ENCODE measurements at regions not wholly inside any gene's neighbourhood (a gene's known extent, or its start where the extent isn't known, plus 50 kb on each side); places are given as distances from the start of the nearest gene placed in this dataset.

DNA sequence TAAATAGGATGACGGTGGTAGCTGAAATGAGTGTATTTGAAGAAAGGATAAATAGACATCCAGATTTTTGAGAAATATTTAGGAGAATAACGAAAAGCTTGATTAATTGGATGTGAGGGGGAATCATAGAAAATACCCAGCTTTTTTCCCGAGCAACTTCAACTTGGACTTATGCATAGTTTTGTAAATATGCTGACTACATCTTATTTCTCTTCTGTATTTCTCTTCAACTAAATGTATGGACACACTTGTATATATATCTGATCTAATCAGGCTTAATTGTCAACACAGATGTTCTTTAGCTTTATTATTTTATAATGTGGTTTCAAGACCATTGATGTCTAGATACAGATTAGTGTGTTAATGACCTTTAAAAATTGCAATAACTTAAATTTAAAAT is 685.0 kb downstream of the SLITRK1 start:
- H3K27ac Mint-ChIP-seq, result no peak overlapping the region
- ATAC-seq (no peak), DNase-seq (ENCODE audit: low spot score in 2 of 2) (no peak)
- H3K36me3 Mint-ChIP-seq, result no peaks in the 10 kb centered on the region
- H3K9me3 Mint-ChIP-seq, result peaks cover 0 to 11% of the 10 kb centered on the region in 2 donors

DNA sequence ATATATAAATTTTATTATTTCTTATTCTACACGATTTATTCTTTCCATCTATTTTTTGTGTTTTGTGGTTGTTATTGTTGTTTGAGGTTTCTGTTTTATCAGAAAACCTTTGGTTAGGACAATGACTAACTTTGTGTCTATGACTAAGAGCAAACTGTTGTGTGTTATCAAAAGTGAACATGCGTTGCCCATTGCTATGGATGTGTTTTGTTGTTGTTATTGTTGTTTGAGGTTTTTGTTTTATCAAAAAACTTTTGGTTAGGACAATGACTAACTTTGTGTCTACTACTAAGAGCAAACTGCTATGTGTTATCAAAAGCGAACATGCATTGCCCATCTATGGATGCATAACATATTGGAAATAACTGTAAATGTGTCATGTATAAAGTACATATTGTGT is 692.3 kb downstream of the SLITRK1 start:
- ATAC-seq, result no peak
- Mint-ChIP-seq H3K9me3 (peaks cover 13 to 21% of the 10 kb centered on the region in 2 donors), H3K27ac (no peak overlapping the region), H3K36me3 (no peaks in the 10 kb centered on the region)
- DNase-seq (ENCODE audit: low spot score in 2 of 2), result no peak

DNA sequence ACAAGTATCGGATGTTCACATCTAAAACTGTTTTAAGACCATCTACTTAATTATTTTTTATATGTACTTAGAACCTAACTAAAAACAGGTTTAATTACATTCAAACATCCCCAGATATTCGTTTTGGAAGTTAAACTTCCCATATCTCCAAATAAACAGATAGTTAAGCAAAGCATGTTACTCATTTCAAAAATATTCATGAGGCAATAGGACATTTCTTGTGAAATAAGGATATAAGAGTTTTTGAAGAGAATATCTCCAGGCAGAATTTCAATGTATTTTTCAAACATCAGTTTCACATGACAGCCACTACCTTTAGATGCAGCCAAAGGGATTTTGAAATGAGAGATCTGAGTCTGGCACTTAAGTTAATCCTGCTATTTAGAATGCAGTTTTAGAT is 697.5 kb downstream of the SLITRK1 start:
- H3K36me3 Mint-ChIP-seq, result no peaks in the 10 kb centered on the region
- peaks cover 5 to 16% of the 10 kb centered on the region in 2 donors for H3K9me3 Mint-ChIP-seq
- no peak overlapping the region for H3K27ac Mint-ChIP-seq
- ATAC-seq, result no peak
- DNase-seq (ENCODE audit: low spot score in 2 of 2), result no peak

DNA sequence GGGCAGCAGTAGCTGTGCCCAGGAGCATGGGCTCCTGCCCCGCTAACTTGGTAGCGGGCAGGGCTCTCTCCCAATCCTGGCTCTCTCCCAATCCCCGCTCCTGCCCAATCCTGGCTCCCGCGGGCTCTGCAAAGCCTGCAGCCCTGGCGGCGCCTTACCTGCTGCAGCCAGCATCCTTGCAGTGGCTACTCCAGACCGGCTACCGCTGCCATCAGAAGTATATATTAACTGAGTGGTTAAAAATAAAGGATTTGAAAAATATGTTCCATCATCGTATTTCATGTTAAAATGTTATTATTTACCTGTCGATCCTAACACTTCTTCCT is 698.2 kb downstream of the SLITRK1 start:
- no peak for DNase-seq (ENCODE audit: low spot score in 2 of 2)
- no peak for ATAC-seq
- no peak overlapping the region for H3K27ac Mint-ChIP-seq
- peaks cover 4 to 16% of the 10 kb centered on the region in 2 donors for H3K9me3 Mint-ChIP-seq
- no peaks in the 10 kb centered on the region for H3K36me3 Mint-ChIP-seq

DNA sequence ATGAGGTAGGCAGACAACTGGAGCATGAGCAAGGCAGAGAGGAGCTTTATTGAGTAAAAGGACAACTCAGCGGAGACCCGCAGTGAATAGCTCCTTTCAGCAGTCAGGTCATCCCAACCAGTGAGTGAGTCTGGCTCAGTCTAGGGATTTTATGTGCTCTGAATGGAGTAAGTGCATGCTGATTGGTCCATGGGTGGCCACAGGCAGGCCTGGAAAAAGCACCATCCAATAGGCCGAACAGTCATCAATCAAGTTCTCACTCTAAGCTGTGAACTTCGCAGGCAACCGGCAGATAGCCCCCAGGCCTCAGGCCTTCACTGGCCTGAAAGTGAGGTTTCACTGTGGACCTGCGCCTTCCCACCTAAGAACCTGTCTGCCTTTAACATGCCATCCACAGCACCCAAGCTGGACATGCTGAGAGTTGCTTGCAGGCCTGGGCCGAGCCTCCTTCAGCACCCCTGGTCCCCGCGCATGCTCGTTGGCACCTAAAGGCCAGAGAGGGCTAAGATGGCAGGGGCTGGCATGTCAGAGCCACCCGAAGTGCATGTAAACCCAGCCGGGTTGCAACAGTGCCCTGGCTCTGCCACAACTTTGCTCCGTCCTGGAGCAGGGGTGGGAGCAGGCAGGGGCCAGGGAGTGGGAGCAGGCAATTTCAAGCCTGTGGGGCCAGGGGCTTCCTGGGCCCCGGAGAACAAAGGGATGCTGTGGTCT is 698.7 kb downstream of the SLITRK1 start:
- ATAC-seq (no peak), DNase-seq (ENCODE audit: low spot score in 2 of 2) (no peak)
- no peaks in the 10 kb centered on the region for H3K36me3 Mint-ChIP-seq
- H3K9me3 Mint-ChIP-seq, result peaks cover 4 to 14% of the 10 kb centered on the region in 2 donors
- no peak overlapping the region for H3K27ac Mint-ChIP-seq

DNA sequence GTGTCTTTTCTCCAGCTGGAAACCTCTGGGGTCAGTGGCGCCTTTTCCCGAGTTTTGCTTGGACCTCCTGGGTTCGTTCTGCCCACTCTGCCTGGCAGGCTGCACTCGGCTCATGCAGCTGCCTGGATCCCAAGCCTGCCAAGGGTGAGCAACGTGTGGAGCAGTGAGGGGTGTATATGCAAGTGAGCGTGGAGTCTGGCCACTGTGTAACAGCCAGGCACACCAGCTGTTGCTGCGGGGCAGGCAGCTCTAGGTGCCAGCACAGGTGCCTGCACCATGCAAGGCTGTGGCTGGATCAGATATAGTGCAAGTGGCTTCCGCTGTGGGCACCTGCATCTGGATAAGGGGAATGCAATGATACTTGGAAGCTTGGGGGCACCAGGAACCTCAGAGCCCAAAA is 699.4 kb downstream of the SLITRK1 start:
- DNase-seq (ENCODE audit: low spot score in 2 of 2) (no peak), ATAC-seq (no peak)
- Mint-ChIP-seq H3K36me3 (no peaks in the 10 kb centered on the region), H3K27ac (no peak overlapping the region), H3K9me3 (peaks cover 4 to 10% of the 10 kb centered on the region in 2 donors)

DNA sequence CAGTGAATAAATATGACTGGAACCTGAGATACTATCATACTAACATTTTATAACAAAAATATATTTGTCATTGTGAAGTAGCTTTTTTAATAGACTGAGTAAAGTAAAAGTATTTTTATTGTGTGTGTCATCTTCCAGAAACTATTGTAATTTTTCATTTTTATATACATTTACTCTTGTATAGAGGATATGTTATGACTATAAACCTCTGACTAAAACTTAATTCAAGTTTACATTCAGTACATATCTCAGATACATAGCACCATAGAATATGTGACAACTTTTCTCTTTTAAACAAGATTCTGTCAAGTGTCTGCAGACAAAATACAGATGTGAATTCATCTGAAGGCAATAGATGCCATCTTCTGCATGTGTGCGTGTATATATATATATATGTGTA is 704.3 kb downstream of the SLITRK1 start:
- Mint-ChIP-seq H3K36me3 (no peaks in the 10 kb centered on the region), H3K27ac (no peak overlapping the region), H3K9me3 (peaks cover 14 to 17% of the 10 kb centered on the region in 2 donors)
- no peak for ATAC-seq
- no peak for DNase-seq (ENCODE audit: low spot score in 2 of 2)

DNA sequence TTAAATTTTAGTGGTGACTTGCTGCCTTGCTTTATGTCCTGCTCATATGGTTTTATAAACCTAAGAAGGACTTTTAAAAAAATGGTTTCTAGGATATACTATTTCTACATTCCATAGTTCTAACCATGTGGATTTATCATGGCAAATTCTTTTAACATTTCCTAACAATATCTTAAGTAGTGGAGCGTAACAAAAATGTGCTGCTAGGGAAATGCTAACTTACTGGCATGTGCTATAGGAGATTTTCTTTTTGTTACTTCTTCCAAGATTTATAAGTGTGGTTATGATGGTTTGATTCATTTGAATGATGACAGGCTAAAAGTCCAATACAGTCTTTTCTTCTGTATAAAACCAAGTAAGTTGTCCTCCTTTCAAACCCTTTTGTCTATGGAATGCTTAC is 713.7 kb downstream of the SLITRK1 start:
- Mint-ChIP-seq H3K36me3 (no peaks in the 10 kb centered on the region), H3K27ac (no peak overlapping the region), H3K9me3 (peaks cover 12 to 19% of the 10 kb centered on the region in 2 donors)
- ATAC-seq, result no peak
- DNase-seq (ENCODE audit: low spot score in 2 of 2), result no peak

DNA sequence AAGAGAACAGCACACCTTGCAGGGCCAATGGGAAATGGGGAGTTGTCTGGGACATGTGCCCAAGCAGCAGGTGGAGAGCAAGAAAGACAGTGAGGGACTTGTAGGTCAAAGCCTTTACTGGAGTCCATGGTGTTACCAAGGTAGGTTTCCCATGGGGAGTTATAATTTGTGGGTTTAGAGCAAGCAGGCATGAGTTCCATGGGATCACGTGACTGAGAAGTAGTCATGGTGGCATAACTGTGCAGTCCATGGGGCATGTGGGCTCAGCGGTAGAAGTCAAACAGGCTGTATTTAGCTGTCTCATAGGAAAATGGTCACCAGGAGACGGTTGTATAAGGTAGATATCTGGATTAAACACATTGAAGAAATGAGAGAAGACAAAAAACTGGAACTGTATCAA is 715.1 kb downstream of the SLITRK1 start:
- no peaks in the 10 kb centered on the region for H3K36me3 Mint-ChIP-seq
- ATAC-seq (no peak), DNase-seq (ENCODE audit: low spot score in 2 of 2) (no peak)
- no peak overlapping the region for H3K27ac Mint-ChIP-seq
- peaks cover 7 to 8% of the 10 kb centered on the region in 2 donors for H3K9me3 Mint-ChIP-seq

DNA sequence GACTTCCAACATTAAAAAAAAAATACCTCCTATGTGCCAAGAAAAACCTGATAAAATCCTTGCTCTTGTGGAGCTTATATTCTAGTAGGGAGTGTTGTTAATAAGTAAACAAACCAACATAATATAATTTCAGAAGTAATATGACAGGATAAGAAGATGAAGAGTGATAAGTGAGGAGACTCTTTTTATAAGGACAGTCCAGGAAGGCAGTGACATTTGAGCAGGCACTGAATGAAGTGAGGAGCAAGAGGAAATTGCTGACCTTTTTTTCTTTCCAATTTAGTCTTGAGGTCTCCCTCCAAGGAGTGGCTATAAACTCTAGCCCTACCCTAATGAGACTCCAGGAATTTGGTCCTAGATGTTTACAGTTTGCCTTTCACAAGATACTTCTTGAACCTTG is 715.7 kb downstream of the SLITRK1 start:
- no peak for DNase-seq (ENCODE audit: low spot score in 2 of 2)
- no peak for ATAC-seq
- Mint-ChIP-seq H3K27ac (no peak overlapping the region), H3K36me3 (no peaks in the 10 kb centered on the region), H3K9me3 (peaks cover 6 to 7% of the 10 kb centered on the region in 2 donors)

DNA sequence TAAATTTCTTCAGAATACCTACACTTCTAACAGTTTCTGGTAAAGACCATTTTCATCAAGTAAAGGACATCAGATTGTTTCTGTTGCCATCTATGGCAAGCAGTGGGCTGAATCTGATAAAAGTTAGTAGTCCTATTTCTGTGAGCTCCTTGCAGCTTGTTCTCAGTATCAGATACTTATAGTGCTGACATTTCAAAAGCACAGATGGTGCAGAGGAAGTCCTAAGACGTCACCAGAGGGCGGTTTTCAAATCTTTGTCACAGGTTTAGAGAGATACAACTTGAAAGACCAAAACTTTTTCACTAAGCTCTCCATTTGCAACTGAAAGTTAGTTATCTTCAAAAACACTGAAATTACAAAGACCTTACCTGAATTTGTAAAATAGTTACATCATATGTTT is 719.8 kb downstream of the SLITRK1 start:
- Mint-ChIP-seq H3K9me3 (peaks cover 6 to 16% of the 10 kb centered on the region in 2 donors), H3K36me3 (no peaks in the 10 kb centered on the region), H3K27ac (no peak overlapping the region)
- DNase-seq (ENCODE audit: low spot score in 2 of 2), result no peak
- ATAC-seq, result no peak

DNA sequence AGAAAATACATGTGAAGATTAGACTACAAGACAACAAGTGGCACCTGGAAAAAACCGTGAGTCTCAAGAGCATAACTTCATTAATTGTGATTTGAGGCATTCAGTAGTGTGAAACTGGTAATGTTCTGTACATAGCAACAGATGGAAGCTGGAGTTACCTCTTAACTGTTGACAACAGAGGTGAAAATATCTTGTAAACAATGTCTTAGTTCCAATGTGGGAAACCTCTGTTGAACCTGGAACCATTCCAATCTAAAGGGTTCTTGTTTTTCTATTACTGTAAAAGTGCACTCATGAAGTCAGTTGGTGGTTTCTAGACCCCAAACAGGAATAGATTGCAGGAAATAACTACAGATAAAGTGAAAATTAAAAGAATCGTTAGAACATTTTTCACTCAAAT is 728.4 kb downstream of the SLITRK1 start:
- Mint-ChIP-seq H3K36me3 (no peaks in the 10 kb centered on the region), H3K9me3 (peaks cover 10 to 17% of the 10 kb centered on the region in 2 donors), H3K27ac (no peak overlapping the region)
- DNase-seq (ENCODE audit: low spot score in 2 of 2) (no peak), ATAC-seq (no peak)

DNA sequence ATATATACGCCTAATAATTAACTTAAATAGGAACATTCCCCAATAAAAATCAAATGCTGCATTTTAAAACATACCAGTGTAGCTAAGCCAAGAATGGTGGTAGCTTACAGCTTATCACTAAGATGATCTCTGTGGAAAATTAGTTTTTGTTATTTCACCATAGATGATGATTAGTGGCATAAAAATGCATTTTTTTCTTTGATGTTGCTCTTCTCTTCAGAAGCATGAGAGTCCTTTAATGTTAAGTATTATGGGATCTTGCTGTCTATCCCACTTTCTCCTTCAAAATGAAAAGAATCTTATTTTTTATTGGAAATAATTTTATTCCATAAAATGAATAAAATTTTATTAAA is 731.0 kb downstream of the SLITRK1 start:
- Mint-ChIP-seq H3K36me3 (no peaks in the 10 kb centered on the region), H3K9me3 (peaks cover 10 to 13% of the 10 kb centered on the region in 2 donors), H3K27ac (no peak overlapping the region)
- no peak for ATAC-seq
- no peak for DNase-seq (ENCODE audit: low spot score in 2 of 2)

DNA sequence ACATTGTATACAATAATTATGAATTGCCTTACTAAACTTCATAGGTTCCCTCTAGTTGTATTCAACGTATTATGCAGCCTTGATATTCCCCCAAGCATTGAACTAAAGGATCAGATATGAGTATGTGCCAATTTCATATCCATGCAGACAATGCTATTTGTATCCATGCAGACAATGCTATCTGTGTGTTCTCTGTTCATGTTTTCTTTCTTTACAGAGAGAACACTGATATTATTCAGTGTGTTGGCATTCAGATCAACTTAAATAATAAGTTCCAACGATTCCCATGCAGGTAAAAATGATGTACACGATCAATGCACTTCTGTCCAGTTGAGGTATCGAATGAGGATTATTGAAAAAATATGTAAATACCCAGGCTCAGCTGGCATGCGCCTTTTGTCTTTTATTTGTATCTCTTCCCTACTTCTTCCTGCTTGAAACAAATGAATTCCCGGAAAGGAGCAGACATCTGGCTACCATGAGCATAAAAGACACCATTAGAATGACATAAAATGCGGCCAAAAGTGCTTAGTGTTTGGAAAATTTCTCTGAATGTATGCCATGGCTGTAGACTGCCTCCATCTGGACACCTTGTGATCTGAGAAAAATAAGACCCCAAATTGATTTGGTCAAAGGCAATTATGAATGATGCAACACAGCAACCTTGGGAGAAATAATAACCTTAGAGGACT is 731.5 kb downstream of the SLITRK1 start:
- H3K27ac Mint-ChIP-seq, result no peak overlapping the region
- no peaks in the 10 kb centered on the region for H3K36me3 Mint-ChIP-seq
- peaks cover 10 to 13% of the 10 kb centered on the region in 2 donors for H3K9me3 Mint-ChIP-seq
- DNase-seq (ENCODE audit: low spot score in 2 of 2) (no peak), ATAC-seq (no peak)

DNA sequence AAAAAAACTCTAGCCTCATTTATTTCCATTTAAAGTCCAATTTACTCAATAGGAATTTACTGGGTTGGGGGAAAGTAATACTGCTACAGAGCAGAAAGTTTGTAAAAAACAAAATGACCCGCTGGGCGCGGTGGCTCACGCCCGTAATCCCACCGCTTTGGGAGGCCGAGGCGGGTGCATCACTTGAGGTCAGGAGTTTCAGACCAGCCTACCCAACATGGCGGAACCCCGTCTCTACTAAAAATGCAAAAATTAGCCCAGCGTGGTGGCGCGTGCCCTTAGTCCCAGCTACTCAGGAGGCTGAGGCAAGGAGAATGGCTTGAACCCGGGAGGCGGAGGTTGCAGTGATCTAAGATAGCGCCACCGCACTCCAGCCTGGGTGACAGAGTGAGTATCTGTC is 745.6 kb downstream of the SLITRK1 start:
- ATAC-seq (no peak), DNase-seq (ENCODE audit: low spot score in 2 of 2) (no peak)
- peaks cover 7 to 9% of the 10 kb centered on the region in 2 donors for H3K9me3 Mint-ChIP-seq
- H3K27ac Mint-ChIP-seq, result no peak overlapping the region
- no peaks in the 10 kb centered on the region for H3K36me3 Mint-ChIP-seq

DNA sequence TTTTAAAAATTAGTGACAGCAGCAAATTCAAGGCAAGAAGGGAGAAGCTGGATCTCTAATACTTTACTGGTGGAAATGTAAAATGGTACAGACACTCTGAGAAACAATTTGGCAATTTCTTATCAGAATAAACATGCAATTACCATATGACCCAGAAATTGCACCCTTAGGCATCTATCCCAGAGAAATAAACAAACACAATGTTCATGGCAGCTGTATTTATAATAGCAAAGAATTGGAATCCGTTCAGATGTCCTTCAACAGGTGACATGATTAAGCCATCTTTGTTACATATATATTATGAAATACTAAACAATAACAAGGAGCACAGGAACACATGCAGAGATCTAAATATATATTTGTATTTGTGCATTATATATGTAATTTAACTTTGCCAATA is 756.5 kb downstream of the SLITRK1 start:
- Mint-ChIP-seq H3K27ac (no peak overlapping the region), H3K9me3 (peaks cover 10 to 18% of the 10 kb centered on the region in 2 donors), H3K36me3 (no peaks in the 10 kb centered on the region)
- no peak for DNase-seq (ENCODE audit: low spot score in 2 of 2)
- ATAC-seq, result no peak

DNA sequence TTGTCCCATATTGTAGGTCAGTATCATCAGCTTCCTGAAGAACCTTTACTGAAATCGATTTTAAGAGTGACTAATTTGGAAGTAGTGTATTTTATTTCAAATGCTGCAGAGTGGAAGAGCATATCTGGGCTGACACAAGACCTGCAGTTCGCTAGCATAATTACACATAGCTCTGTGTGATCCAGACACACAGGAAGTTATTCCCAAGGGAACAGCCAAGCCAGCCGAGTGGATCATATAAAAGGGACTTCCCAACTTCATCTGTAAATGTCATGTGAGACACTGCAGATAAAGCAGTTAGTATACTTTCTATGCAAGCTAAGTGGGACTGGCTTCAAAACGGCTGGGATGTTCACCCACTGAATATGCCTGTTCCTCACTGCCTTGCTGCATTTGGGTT is 760.4 kb downstream of the SLITRK1 start:
- H3K9me3 Mint-ChIP-seq, result peaks cover 13% of the 10 kb centered on the region in 2 donors
- no peaks in the 10 kb centered on the region for H3K36me3 Mint-ChIP-seq
- DNase-seq (ENCODE audit: low spot score in 2 of 2) (no peak), ATAC-seq (no peak)
- H3K27ac Mint-ChIP-seq, result no peak overlapping the region

DNA sequence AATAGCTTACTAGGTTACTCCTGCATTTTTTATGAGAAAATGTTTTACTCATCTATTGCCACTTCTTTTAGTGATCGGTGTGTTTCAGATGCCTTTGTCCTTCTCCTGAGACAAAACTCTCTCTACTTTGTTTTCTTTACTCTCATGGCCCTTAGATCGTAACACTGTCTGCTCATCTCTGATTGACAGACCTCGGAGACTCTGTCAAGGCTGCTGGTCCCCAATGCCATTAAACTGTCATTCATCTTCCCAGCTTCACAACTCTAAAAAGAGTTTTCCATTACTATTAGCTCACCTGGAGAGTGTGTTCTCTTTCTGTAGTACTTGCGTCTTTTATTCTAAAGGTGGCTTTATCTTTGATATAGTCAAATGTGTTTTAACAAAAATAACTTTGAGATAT is 765.2 kb downstream of the SLITRK1 start:
- H3K36me3 Mint-ChIP-seq, result no peaks in the 10 kb centered on the region
- DNase-seq (ENCODE audit: low spot score in 2 of 2), result no peak
- ATAC-seq, result no peak
- peaks cover 8 to 9% of the 10 kb centered on the region in 2 donors for H3K9me3 Mint-ChIP-seq
- no peak overlapping the region for H3K27ac Mint-ChIP-seq
